Activated naive CD4-positive, alpha-beta T cell treated with anti-CD3 and anti-CD28 coated beads, Interleukin-2, amount 10 ng/mL, durations not matched to agents 7 days and 5 days (primary cell): ENCODE measurements at regions not wholly inside any gene's neighbourhood (a gene's known extent, or its start where the extent isn't known, plus 50 kb on each side); places are given as distances from the start of the nearest gene placed in this dataset.
"Not testable (repeated sequence)": the region's sequence is repeated elsewhere in the genome, so short reads cannot be mapped to it uniquely, and the experiment has no call there.

Source experiments
- CTCF ChIA-PET: fragments of 350-600 bp; sonication (Branson Sonifier 250); formaldehyde crosslinking; loops from one replicate; lab custom pipeline; 2021; ENCODE audit warnings: antibody characterized with exemption; lab: Charles Lee
- DNase-seq: peaks from one replicate; pipeline ENCODE4 v3.0.0-alpha.2; 2020
- H3K27ac Mint-ChIP-seq: one replicate; pipeline ENCODE4 v1.8.0; 2021; ENCODE audit warnings: mild to moderate bottlenecking, moderate library complexity, mixed read lengths
- H3K27me3 Mint-ChIP-seq: one replicate; pipeline ENCODE4 v1.8.0; 2021; ENCODE audit warnings: mild to moderate bottlenecking, mixed read lengths
- H3K36me3 Mint-ChIP-seq: one replicate; pipeline ENCODE4 v1.8.0; 2021; ENCODE audit warnings: mixed read lengths
- H3K4me1 Mint-ChIP-seq: one replicate; pipeline ENCODE4 v1.8.0; 2021; ENCODE audit warnings: mixed read lengths
- H3K4me3 Mint-ChIP-seq: one replicate; pipeline ENCODE4 v1.8.0; 2021; ENCODE audit warnings: mild to moderate bottlenecking, moderate library complexity, mixed read lengths
- H3K9me3 Mint-ChIP-seq: one replicate; pipeline ENCODE4 v1.8.0; 2021; ENCODE audit warnings: mixed read lengths

DNA sequence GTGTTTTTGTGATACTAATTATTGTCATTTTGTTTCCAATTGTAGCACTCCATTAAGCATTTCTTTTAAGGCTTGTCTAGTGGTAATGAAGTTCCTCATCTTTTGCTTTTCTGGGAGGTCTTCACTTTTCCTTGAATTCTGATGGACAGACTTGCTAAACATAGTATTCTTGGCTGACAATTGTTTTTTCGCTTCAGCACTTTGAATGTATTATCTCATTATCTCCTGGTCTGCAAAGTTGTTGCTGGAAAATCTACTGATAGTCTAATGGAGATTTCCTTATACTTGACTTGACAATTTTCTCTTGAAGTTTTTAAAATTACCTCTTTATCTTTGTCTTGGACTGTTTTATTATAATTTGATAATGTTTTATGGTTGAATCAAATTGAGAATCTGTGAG is 147.5 kb downstream of the FAM174A start:
- CTCF ChIA-PET, result no interaction called here

DNA sequence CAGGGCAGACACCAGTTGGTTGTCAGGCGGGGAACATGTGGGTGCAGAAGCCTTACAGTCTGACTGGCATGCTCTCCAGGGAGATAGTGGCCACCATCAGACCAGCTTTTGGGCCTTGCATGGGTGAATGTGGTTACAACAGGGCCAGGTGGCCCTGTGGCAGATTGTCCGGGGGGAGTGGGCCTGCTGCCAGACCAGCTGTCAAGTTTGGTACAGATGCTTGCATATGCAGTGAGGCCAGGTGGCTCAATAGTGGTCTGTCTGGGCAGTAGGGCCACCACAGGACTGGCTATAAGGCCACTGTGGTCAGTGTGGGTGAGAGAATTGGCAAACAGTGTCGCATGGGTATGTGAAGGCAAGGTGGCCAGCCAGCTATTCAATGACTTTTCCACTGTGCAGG is 148.7 kb downstream of the FAM174A start:
- no peak overlapping the region for H3K27ac Mint-ChIP-seq
- no peaks in the 10 kb centered on the region for H3K36me3 Mint-ChIP-seq
- H3K9me3 Mint-ChIP-seq, result peaks cover 21% of the 10 kb centered on the region
- H3K4me1 Mint-ChIP-seq, result no peaks in the 10 kb centered on the region
- DNase-seq, result no peak
- H3K4me3 Mint-ChIP-seq, result no peak overlapping the region
- CTCF ChIA-PET, result no interaction called here
- H3K27me3 Mint-ChIP-seq, result no peaks in the 10 kb centered on the region

More for the DNA sequence above, 147.5 kb downstream of the FAM174A start:
- H3K36me3 Mint-ChIP-seq, result no peaks in the 10 kb centered on the region
- DNase-seq, result no peak
- peaks cover 21% of the 10 kb centered on the region for H3K9me3 Mint-ChIP-seq
- H3K4me3 Mint-ChIP-seq, result no peak overlapping the region
- no peaks in the 10 kb centered on the region for H3K27me3 Mint-ChIP-seq
- H3K27ac Mint-ChIP-seq, result no peak overlapping the region
- H3K4me1 Mint-ChIP-seq, result no peaks in the 10 kb centered on the region

DNA sequence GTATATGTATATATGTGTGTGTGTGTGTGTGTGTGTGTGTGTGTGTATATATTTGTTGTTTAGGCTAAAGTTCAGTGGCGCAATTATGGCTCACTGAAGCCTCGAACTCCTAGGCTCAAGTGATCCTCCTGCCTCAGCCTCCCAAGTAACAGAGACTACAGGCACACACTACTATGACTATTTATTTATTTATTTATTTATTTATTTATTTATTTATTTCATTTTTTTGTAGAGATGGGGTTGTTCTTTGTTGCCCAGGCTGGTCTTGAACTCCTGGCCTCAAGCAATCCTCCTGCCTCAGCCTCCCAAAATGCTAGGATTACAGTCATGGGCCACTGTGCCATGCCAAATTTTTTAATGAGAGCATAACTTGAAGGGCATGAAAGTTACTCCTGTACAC is 149.9 kb downstream of the FAM174A start:
- H3K27me3 Mint-ChIP-seq, H3K27ac Mint-ChIP-seq, H3K36me3 Mint-ChIP-seq, CTCF ChIA-PET, H3K4me3 Mint-ChIP-seq, H3K4me1 Mint-ChIP-seq, DNase-seq: not testable (repeated sequence)
- H3K9me3 Mint-ChIP-seq, result peaks cover 20% of the 10 kb centered on the region

DNA sequence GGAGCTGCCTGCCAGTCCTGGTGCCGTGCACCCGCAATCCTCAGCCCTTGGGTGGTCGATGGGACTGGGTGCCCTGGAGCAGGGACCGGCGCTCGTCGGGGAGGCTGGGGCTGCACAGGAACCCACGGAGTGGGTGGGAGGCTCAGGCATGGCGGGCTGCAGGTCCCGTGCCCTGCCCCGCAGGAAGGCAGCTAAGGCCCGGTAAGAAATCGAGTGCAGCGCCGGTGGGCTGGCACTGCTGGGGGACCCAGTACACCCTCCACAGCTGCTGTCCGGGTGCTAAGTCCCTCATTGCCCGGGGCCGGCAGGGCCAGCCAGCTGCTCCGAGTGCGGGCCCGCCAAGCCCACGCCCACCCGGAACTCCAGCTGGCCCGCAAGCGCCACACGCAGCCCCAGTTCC is 153.7 kb downstream of the FAM174A start:
- H3K27ac Mint-ChIP-seq, H3K36me3 Mint-ChIP-seq, CTCF ChIA-PET, H3K27me3 Mint-ChIP-seq, DNase-seq, H3K4me3 Mint-ChIP-seq, H3K9me3 Mint-ChIP-seq, H3K4me1 Mint-ChIP-seq: not testable (repeated sequence)

DNA sequence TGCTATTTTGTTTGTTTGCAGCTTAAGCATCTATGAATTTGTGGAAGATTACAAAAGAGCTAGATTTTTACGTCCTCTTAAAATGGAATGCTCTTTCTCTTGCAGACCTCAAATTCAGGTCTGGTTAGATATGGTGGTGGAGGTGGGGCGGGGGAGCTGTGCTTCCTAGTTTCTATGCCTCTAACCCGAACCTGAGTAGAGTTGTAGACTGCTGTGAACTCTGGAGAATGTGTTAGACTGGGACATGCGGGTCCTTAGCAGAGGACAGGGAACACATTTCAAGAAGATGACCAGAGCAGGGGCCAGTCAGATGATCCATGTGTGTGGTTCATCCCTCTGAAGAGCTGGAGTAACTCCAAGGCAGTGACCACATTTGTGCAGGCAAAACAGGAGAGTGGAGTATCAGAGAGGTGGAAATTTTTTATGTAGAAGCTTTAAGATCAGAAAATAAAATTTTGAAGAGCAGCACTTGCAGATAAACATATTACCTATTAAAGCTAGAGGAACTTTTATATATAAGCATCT is 154.9 kb downstream of the FAM174A start:
- no peaks in the 10 kb centered on the region for H3K4me1 Mint-ChIP-seq
- no peak for DNase-seq
- no peaks in the 10 kb centered on the region for H3K36me3 Mint-ChIP-seq
- H3K4me3 Mint-ChIP-seq, result no peak overlapping the region
- no peaks in the 10 kb centered on the region for H3K9me3 Mint-ChIP-seq
- CTCF ChIA-PET, result no interaction called here
- H3K27ac Mint-ChIP-seq, result no peak overlapping the region
- H3K27me3 Mint-ChIP-seq, result no peaks in the 10 kb centered on the region

DNA sequence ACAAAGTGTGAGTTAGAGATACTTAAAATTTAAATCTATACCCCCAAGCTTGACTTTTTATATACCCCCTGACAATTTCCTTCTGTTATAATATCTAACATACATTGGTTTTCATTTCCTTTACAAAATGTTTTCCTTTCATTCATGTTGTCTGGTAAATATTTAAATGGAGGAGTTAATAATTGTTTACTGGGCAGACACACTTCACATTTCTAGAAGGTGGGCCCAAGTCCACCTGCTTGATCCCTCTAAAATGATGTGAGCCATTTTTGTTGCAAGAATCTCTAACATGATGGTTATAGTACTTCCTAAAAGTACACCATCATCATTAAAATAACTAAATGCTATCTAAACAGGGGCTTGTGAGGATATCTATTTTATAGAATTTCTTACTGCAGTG is 155.9 kb downstream of the FAM174A start:
- H3K27me3 Mint-ChIP-seq, result no peaks in the 10 kb centered on the region

DNA sequence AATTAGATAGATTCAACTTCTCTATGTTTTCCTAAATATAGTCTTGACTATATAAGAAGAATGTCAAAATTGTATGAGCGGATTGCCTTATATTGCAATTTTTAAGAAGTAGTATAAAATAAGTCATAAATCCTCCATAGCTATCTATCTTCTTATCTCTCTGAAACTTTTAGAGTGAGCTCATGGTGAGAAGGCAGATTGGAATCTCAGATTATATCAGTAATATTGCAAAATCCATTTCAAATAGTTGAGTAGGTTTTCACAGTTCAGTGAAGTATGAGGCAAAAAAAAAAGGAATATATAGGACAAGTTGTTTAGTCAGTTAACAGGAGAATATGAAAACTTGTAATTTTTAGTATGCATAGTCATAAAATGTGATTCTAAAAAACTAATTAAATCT is 156.4 kb downstream of the FAM174A start:
- no peak overlapping the region for H3K27ac Mint-ChIP-seq
- no peaks in the 10 kb centered on the region for H3K27me3 Mint-ChIP-seq
- DNase-seq, result no peak
- CTCF ChIA-PET, result no interaction called here
- no peaks in the 10 kb centered on the region for H3K36me3 Mint-ChIP-seq
- no peaks in the 10 kb centered on the region for H3K9me3 Mint-ChIP-seq
- H3K4me3 Mint-ChIP-seq, result no peak overlapping the region
- H3K4me1 Mint-ChIP-seq, result peaks cover 3% of the 10 kb centered on the region

More for the DNA sequence above, 155.9 kb downstream of the FAM174A start:
- H3K4me1 Mint-ChIP-seq, result peaks cover 3% of the 10 kb centered on the region
- H3K9me3 Mint-ChIP-seq, result no peaks in the 10 kb centered on the region
- H3K36me3 Mint-ChIP-seq, result no peaks in the 10 kb centered on the region
- H3K27ac Mint-ChIP-seq, result no peak overlapping the region
- no peak overlapping the region for H3K4me3 Mint-ChIP-seq
- DNase-seq, result no peak
- CTCF ChIA-PET, result no interaction called here

DNA sequence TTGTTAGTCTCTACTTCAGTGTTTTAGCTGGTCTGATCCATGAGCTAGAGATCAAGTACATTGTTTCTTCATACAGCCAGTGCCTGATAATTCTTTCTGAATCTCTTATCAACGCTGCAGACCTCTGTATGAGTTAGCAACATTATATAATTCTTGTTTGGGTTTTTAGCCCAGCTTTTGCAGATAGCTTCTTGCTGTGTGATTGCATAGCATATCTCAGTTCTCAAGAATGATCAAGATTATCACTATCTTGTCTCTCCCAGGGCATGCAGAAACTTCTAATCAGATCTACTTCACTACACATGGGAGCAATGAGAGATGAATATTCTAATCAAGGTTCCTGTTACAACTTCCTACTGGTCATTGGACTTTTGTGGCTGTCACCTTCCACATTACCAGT is 158.3 kb downstream of the FAM174A start:
- H3K36me3 Mint-ChIP-seq, result no peaks in the 10 kb centered on the region
- CTCF ChIA-PET, result no interaction called here
- H3K4me3 Mint-ChIP-seq, result no peak overlapping the region
- DNase-seq, result no peak
- H3K27me3 Mint-ChIP-seq, result no peaks in the 10 kb centered on the region
- no peaks in the 10 kb centered on the region for H3K9me3 Mint-ChIP-seq
- H3K4me1 Mint-ChIP-seq, result peaks cover 3% of the 10 kb centered on the region
- no peak overlapping the region for H3K27ac Mint-ChIP-seq

DNA sequence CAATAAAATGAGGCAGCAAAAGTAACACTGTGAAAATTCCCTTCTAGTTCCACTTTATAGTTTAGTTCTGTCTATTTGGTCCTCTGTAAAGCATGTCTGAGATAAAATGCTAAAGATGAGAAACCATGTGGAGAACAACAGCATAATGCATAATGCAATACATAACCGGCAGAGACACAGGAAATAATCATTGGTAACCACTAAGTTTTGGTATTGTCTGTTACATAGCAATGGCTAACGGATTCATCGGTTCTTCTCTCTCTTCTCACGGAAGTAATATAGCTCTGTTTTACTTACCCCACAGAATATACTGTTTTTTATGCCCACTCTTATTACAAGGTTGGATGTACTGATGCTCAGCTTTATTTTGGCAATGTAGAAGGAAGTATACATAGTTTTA is 158.9 kb downstream of the FAM174A start:
- Mint-ChIP-seq H3K36me3 (no peaks in the 10 kb centered on the region), H3K4me3 (no peak overlapping the region), H3K4me1 (peaks cover 3% of the 10 kb centered on the region), H3K27ac (no peak overlapping the region), H3K9me3 (no peaks in the 10 kb centered on the region), H3K27me3 (no peaks in the 10 kb centered on the region)
- no peak for DNase-seq
- CTCF ChIA-PET, result no interaction called here

DNA sequence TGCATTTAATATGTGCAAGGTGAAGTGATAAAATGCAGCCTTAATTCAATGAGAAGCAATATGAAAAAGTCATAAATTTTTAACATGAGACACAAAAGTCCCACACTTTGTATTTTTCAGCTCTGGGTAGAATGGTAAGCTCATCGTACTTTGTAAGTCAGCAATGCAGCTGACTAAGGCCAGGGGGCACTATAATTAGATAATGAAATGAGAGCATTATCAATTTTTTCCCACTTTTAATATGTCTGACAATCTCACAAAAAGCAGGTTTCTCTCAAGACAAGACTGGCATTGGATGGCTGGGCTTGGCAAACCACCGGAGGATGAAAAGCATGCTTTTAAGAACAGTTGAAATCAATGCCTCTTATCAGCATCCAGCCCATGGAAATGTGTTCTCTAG is 162.8 kb downstream of the FAM174A start:
- H3K27ac Mint-ChIP-seq, result no peak overlapping the region
- no peaks in the 10 kb centered on the region for H3K9me3 Mint-ChIP-seq
- no peak for DNase-seq
- peaks cover 3% of the 10 kb centered on the region for H3K4me1 Mint-ChIP-seq
- no peak overlapping the region for H3K4me3 Mint-ChIP-seq
- H3K27me3 Mint-ChIP-seq, result no peaks in the 10 kb centered on the region
- CTCF ChIA-PET, result interaction anchor here (1.0 to 1.2 kb wide), 2 partner anchors 8 to 204 kb away, joined by 4 read pairs; no protein-coding TSS in a partner anchor
- H3K36me3 Mint-ChIP-seq, result no peaks in the 10 kb centered on the region

DNA sequence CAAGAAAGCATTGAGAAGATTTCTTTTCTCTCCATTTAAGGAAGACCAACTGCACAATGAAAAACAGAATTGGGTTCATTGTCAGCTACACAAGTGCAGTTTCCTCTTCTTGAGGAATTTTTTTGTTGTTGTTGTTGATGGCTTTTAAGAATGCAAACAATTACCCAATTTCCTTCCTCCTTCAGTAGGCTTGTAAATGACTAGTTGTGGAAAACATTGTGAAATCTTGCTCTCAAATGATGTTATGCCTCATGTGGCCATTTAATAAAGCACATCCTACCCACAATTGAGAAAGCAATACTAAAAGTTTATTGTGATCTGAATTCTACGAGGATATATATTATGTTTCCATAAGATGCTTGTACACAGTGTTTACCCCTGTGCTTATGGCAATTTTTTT is 171.6 kb downstream of the FAM174A start:
- DNase-seq, result no peak
- CTCF ChIA-PET, result interaction anchor here (1.3 kb wide), 1 partner anchor 9 kb away, joined by 4 read pairs; no protein-coding TSS in a partner anchor
- no peaks in the 10 kb centered on the region for H3K4me1 Mint-ChIP-seq
- H3K4me3 Mint-ChIP-seq, result no peak overlapping the region
- no peaks in the 10 kb centered on the region for H3K36me3 Mint-ChIP-seq
- H3K27me3 Mint-ChIP-seq, result no peaks in the 10 kb centered on the region
- no peak overlapping the region for H3K27ac Mint-ChIP-seq
- peaks cover 4% of the 10 kb centered on the region for H3K9me3 Mint-ChIP-seq

DNA sequence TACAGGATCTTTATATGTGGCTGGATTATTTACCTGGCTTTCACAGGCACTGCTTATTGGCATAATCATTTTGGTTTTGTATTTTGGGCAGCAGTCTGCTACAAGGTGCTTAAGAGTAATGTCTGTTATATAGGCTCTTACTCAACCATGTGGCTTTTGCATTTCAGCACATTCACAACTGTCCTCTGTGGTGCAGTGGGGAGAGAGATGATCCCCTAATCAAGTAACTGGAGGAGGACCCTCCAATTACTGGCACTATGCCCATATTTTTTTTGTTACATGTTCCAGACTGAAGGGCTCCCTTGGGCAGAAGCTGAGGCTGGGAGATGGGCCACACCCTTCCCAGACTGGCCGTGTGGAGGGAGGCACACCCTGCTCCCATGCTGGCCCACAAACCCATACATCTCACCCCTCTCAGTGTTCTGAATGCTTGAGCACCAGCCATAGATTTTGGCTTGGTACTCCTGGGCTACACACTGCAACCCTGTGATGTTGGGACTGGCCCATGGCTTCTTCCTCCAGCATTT is 173.5 kb downstream of the FAM174A start:
- Mint-ChIP-seq H3K9me3 (peaks cover 4% of the 10 kb centered on the region), H3K27me3 (no peaks in the 10 kb centered on the region), H3K4me1 (no peaks in the 10 kb centered on the region), H3K36me3 (no peaks in the 10 kb centered on the region), H3K27ac (no peak overlapping the region), H3K4me3 (no peak overlapping the region)
- CTCF ChIA-PET, result no interaction called here
- no peak for DNase-seq

DNA sequence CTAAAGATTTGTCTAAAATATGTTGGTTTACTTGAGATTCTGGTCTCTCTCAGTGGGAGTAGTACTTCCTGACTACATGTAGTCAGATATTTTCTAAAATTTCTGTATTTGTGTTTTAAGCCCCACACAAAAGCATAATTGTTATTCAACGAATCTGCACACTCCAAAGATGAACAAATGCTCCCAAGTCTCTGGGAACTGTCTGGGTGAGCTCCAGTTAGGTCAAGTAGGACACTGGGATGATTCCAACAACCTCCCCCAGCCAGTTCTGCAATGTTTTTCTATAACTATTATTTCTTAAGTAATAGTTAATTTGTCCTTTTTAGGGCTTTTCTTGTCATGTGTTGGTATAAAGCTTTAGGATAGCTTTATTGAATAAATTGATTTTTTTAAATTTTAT is 174.6 kb downstream of the FAM174A start:
- Mint-ChIP-seq H3K36me3 (no peaks in the 10 kb centered on the region), H3K4me3 (no peak overlapping the region), H3K27me3 (no peaks in the 10 kb centered on the region), H3K4me1 (no peaks in the 10 kb centered on the region), H3K27ac (no peak overlapping the region), H3K9me3 (peaks cover 4% of the 10 kb centered on the region)
- DNase-seq, result no peak
- CTCF ChIA-PET, result no interaction called here

DNA sequence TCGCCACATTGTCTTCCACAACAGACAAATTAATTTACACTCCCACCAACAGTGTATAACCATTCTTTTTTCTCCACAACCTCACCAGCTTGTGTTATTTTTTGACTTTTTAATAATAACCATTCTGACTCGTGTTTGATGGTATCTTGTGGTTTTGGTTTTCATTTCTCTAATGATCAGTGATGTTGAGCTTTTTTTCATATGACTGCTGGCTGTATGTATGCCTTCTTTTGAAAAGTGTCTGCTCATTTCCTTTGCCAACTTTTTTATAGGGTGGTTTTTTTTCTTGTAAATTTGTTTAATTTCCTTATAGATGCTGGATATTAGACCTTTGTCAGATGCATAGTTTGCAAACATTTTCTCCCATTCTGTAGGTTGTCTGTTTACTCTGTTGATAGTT is 179.6 kb downstream of the FAM174A start:
- H3K4me3 Mint-ChIP-seq, H3K9me3 Mint-ChIP-seq, DNase-seq, H3K4me1 Mint-ChIP-seq, CTCF ChIA-PET, H3K27me3 Mint-ChIP-seq, H3K27ac Mint-ChIP-seq, H3K36me3 Mint-ChIP-seq: not testable (repeated sequence)

DNA sequence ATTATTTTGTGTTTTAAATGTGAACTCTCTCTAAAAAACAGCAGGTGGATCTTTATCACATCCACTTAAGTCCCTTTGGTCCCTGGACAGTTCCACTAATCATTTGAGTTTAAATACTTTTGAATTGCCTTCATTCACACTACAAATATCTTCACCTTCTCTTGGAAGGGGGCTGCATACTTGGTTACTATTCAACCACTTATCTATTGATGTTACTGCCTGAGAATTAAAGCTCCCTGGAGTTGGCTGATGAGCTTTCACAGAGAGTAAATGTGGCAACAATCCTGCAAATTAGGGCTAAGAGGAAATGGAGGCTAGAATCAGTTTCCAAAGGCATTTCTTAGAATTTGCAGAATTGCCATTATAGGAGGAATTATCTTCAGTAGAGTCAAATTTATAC is 180.4 kb downstream of the ST8SIA4 start:
- DNase-seq, result no peak

DNA sequence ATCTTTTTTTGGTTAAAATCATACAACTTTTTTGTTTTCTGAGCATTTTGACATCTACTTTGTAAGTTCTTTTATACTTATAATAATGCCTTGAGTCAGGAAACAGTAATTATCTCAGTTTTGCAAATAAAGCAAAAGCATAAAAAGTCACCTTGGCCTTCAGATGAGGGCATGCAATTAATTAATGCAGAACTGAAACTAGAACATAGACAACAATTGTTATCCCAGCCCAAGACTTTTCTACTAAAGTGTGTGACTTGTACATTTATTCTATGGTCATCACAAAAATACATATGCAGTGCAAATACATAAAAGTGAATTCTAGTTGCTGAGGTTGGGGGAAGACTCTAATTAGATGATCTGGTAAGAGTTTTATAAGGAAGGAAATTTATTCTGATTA is 179.9 kb downstream of the ST8SIA4 start:
- Mint-ChIP-seq H3K9me3 (no peaks in the 10 kb centered on the region), H3K27me3 (no peaks in the 10 kb centered on the region), H3K36me3 (no peaks in the 10 kb centered on the region), H3K27ac (no peak overlapping the region), H3K4me1 (no peaks in the 10 kb centered on the region), H3K4me3 (no peak overlapping the region)
- DNase-seq, result no peak
- CTCF ChIA-PET, result no interaction called here

More for the DNA sequence above, 180.4 kb downstream of the ST8SIA4 start:
- H3K4me3 Mint-ChIP-seq, result no peak overlapping the region
- no peaks in the 10 kb centered on the region for H3K27me3 Mint-ChIP-seq
- CTCF ChIA-PET, result no interaction called here
- no peaks in the 10 kb centered on the region for H3K9me3 Mint-ChIP-seq
- H3K36me3 Mint-ChIP-seq, result no peaks in the 10 kb centered on the region
- no peak overlapping the region for H3K27ac Mint-ChIP-seq
- no peaks in the 10 kb centered on the region for H3K4me1 Mint-ChIP-seq
